ENCODE measurements at regions not wholly inside any gene's neighbourhood (a gene's known extent, or its start where the extent isn't known, plus 50 kb on each side); places are given as distances from the start of the nearest gene placed in this dataset.

- DNase-seq: no peak
These were observed 57.4 kb upstream of the CCDC167 start for GRCh38 chr6:37556881-37557644.

GRCh38 chr6:37555040-37555781, 55.5 kb upstream of the CCDC167 start:
- no peak for DNase-seq

GRCh38 chr6:37554480-37554819, 54.8 kb upstream of the CCDC167 start:
- DNase-seq: peak; percentile 67

GRCh38 chr6:37552267-37552666, 52.6 kb upstream of the CCDC167 start:
- no peak for DNase-seq

GRCh38 chr6:37551867-37552266, 52.2 kb upstream of the CCDC167 start:
- DNase-seq: no peak

GRCh38 chr6:37551446-37551845, 51.8 kb upstream of the CCDC167 start:
- DNase-seq: no peak

- no peak for DNase-seq
These were observed 51.3 kb upstream of the CCDC167 start for GRCh38 chr6:37551002-37551401.

GRCh38 chr6:37550191-37550831, 50.6 kb upstream of the CCDC167 start:
- peak; percentile 39 for DNase-seq

- no peak for DNase-seq
These were observed 49.9 kb upstream of the CCDC167 start for GRCh38 chr6:37549558-37549957.

Measured in fibroblast of skin of back (primary cell).